ACHN (cell line): ENCODE measurements at regions not wholly inside any gene's neighbourhood (a gene's known extent, or its start where the extent isn't known, plus 50 kb on each side); places are given as distances from the start of the nearest gene placed in this dataset.

ENCODE experiments used
- DNase-seq: peaks from one replicate; pipeline ENCODE4 v3.0.0-alpha.2; 2015
- in situ Hi-C: cut with HindIII; loops from 2 replicates; pipeline ENCODE4 v1.10.0; 2017; ENCODE audit warnings: low sequenced_read_pairs, low pct_ligation_motif_present, low pct_unique_long_range_greater_than_20kb

- in situ Hi-C loops, result no loop called here
- no peak for DNase-seq
These were observed 540.5 kb downstream of the VRK1 start for GRCh38 chr14:97337670-97338069.

DNA sequence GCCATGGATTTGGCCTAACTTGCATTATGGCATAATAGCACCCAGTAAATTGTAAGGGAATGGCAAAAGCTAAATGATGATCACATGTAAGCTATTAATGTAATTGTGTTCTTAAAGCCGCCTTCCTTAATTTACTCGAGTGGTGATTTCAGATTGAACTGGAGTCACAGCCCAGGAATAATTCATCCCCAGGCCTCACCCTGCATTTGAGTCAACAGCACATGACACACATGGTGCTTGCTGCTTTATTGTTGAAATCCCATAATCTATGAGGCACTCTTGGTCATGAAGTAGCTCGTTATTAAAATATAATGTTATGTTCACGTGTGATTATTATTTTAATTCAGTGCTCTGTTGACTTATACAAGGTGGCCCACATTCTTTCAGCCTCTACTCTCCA lies 547.5 kb downstream of the VRK1 start:
- in situ Hi-C loops, result no loop called here
- DNase-seq, result no peak

DNA sequence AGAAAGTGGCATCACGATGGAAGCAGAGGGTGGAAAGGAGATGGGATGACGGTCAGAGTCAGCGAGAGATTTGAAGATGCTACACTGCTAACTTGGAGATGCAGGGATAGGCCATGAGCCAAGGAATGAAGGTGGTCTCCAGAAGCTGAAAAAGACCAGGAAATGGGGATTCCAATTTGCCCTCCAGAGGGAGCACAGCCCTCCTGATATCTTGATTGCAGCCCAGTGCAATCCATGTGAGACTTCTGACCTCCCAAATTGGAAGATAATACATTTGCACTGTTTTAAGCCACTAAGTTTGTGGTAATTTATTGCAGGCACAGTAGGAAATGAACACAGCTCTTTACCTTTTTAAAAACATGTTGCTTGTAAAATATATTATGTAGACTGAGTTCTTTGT lies 549.5 kb downstream of the VRK1 start:
- in situ Hi-C loops, result no loop called here
- DNase-seq, result no peak

- in situ Hi-C loops, result no loop called here
- no peak for DNase-seq
These were observed 552.3 kb downstream of the VRK1 start for GRCh38 chr14:97349463-97349862.

DNA sequence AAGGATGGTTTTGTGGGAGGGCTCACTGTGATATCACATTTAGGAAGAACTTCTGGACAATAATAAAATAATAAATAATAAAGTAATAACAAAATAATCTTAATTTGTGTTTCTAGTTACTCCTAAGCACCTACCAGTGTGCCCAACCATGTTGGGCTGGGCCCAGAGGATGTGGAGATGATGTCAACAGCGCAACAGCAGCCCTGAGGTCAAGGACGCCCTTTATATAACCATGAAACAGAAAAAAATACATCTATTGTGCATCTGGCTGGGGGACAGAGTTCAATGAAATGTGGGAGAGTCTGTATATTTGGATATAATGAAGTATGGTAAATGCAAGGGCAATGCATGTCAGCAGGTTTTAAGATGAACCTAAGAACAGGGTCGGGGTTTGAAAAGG lies 552.8 kb downstream of the VRK1 start:
- in situ Hi-C loops, result no loop called here
- DNase-seq, result no peak

- in situ Hi-C loops, result no loop called here
- DNase-seq, result no peak
These were observed 553.2 kb downstream of the VRK1 start for GRCh38 chr14:97350415-97350814.

DNA sequence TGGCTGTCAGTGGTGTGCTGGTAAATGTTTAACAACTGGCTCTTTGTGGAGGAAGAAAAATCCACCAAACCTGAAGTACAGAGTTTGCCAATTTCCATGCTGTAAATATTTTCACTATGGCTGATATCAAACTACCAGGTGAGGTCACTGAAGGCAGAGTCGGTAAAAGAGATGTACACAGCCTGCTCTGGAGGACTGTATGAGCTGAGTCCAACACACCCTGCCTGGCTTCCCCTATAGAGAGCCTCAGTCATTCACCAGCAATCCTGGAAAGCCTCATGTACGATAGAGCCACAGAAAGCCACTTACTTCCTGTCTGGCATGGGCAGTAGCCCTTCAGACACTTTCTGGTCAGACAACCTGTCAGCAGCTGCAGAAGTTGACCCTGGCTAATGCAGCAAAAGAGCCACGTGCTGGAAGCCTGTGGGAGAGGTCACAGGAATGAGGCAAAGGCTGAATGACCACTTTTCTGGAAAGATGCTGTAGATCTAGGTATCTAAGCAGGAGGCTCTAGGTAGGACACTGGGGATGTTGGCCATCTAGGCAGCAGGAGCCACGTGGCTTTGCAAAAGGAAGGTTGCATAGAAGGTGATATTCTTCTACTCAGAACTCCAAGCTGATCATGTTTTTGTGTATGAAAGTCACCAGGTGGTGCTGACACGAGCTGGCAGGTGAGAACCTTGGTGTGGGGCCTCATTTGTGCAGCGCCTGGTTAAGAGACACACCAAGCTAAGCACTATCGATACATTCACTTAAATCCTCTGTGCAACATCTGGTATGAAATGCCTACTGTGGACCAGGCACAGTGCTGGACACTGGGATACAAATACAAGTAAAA lies 553.9 kb downstream of the VRK1 start:
- in situ Hi-C loops, result no loop called here
- no peak for DNase-seq

DNA sequence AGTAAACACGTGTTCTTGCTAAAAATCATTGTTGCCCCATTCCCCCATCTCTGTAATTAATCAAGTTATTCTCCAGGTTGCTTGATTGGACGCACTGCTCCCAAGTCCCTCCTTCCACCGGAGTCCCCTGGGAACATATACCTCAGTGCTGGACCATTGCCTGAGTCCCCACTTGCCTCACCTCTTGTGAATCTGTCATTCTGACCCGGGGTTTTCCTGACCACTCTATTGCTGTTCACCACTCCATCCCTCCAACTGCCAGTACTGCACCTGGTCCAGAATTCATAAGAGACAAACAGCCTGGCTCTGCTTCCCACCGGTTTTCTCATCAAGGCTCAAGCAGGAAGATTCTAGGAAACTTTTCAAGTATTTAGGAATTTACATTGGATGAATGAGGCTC lies 555.9 kb downstream of the VRK1 start:
- in situ Hi-C loops, result no loop called here
- DNase-seq, result no peak

DNA sequence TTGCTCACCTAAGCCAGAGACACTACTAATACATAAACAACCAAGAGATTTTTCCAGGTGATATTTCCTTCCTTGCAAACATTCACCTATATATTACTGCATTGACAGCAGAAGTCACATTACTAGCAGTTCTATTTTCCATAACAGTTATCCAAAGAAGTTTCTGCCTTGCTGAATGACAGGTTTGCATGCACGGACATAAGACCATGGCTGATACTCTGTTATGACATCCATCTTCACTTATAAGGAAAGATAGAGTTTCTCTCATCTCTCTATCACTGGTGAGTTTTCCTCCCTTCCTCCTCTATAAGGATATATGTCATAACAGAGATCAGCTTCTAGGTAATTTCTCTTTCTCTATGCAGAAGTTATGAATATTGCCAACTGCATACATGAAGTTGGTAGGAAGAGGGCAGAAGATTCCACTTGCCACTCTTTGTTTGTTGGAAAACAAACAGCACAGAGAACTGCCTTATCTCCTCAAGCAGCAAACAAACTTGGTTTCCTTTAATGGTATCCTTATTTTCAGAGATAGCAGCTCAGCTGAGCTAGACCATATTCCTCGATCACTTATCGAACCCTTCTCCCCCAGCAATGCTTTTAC lies 557.0 kb downstream of the VRK1 start:
- in situ Hi-C loops, result no loop called here
- DNase-seq, result no peak

DNA sequence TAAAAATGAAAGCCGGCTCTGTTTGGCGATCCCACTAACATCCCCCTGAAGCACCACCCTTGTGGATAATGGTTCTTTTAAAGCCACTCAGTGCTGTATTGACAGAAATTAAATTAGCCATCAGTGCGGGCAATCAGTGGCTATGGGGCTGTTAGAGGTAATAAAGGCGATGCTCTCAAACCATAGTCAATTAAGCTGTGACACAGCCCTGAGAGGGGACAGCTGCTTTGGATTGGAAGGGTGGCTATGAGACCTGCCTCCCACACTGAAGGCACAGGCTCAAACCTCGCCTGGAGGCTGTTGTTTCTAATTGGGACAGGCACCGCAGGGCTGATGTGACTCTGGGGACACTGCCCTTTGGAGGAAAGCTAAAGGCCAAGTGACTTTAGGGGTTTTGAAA lies 562.2 kb downstream of the VRK1 start:
- DNase-seq, result no peak
- in situ Hi-C loops, result no loop called here

DNA sequence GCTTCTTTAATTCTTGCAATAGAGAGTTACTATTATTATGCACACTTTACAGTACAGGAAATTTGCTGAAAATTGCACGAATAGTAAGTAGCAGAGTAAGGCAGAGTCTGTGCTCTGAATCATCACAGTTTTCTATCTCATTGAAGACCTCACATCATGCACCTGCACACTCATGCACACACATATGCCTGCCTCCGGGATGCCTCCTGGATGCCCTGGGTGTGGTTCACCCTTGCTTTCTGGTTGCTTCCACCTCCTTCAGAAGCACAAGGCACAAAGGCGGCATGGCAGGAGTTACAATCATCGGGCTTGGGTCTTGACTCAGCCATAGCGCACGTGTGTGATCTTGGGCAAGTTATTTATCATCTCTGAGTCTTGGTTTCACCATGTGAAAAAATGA lies 564.0 kb downstream of the VRK1 start:
- in situ Hi-C loops, result no loop called here
- DNase-seq, result no peak

GRCh38 chr14:97361958-97362357 lies 564.8 kb downstream of the VRK1 start:
- no peak for DNase-seq
- in situ Hi-C loops, result no loop called here

DNA sequence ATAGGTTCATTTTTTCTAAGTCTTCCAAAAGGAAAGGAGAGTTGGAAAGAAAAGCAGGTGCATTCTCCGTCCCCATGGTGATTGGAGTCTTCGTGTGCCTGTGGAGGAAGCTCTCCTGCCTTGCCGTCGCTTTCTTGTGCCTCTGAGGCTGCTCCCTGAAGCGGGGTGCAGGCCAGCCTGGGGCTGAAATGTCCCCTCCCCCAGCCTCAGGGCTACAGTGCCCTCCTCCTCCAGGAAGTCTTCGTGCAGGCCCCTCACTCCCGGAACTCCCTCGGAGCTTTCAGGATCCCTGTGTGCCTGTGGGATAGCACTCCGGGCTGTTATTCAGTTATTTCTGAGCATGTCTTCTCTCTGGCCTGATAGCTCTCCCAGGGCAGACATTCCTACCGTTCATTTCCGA lies 569.2 kb downstream of the VRK1 start:
- in situ Hi-C loops, result no loop called here
- no peak for DNase-seq

GRCh38 chr14:97367278-97367677 lies 570.1 kb downstream of the VRK1 start:
- in situ Hi-C loops, result no loop called here

DNA sequence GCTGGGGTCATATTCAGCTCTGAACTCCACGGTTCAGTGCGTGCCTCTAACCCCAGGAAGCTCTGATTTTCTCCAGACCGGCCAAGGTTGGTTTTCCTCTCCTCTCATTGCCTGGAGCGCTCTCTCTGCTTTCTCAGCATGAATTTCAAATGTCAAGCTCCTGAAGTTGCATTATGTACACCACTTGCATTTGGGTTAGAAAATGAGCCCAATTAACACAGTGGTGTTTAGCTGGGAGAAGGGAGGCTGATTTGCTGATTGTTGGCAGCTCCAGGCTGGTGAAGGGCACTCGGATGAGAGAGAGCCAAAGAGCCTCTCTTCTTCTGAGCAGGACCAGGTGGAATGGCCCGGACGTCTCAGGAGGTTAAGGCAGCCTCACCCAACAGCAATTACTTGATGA lies 570.9 kb downstream of the VRK1 start:
- in situ Hi-C loops, result no loop called here
- no peak for DNase-seq

More at GRCh38 chr14:97367278-97367677, 570.1 kb downstream of the VRK1 start:
- no peak for DNase-seq

DNA sequence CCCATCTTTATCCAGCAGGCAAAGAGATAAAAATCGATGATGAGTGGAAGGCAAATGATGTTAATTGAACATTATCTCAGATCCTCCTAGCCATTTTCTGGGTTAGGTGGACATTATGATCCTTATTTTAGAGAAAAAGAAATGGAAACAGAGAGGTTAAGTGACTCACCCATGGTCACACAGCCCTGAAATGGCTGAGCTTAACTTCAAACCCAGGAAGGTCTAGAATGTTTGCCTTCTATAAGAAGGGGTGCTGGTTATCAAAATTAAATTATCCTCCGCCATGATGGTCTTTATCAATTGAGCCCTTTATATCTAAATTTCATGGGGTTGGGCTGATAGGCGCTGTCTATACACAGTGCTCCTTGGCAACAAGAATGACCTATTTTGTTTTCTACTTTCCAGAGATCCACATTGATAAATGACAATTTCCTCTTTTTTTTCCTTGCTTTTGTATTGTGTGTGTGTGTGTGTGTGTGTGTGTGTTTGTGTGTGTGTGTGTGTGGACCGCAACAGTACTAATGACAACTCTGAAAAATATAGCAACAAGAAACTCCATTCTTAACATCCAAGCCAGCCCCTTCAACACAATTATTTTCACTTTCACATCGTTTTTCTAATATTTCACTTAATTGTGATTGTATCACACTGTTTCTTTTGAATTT lies 571.9 kb downstream of the VRK1 start:
- DNase-seq, result no peak
- in situ Hi-C loops, result no loop called here

GRCh38 chr14:97369901-97370300 lies 572.7 kb downstream of the VRK1 start:
- in situ Hi-C loops, result no loop called here
- DNase-seq, result no peak

GRCh38 chr14:97376310-97376709 lies 579.1 kb downstream of the VRK1 start:
- DNase-seq, result no peak
- in situ Hi-C loops, result no loop called here

- DNase-seq, result no peak
- in situ Hi-C loops, result no loop called here
These were observed 580.4 kb downstream of the VRK1 start for GRCh38 chr14:97377550-97377949.

DNA sequence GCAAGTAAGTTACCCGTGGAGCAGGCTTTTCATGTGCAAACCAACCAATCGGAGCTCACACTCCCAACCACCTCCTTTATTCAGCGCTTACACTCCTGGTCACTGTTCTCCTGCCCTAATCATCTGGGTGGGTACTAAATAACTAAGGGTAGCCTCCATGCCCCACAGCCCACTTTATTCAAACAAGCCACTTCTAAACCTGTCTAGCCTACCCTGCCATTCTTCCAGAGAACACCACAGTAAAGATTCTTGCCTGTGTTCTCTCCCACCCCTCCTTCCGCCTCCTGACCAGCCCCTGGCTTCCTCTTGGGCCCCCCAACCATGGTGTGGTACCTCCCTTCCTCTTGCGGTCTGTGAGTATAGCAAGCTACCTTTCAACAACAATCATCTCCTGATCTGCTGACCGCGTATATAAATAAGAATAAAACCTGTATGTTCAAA lies 581.9 kb downstream of the VRK1 start:
- DNase-seq, result no peak
- in situ Hi-C loops, result no loop called here
